Loucy (cell line): ENCODE measurements at regions not wholly inside any gene's neighbourhood (a gene's known extent, or its start where the extent isn't known, plus 50 kb on each side); places are given as distances from the start of the nearest gene placed in this dataset.

Experiments used
- H2AFZ ChIP-seq: fragments of 200-600 bp; sonication (generic); 2 replicates; pipeline ENCODE4 v1.6.0; 2016; ENCODE audit warnings: antibody characterized with exemption, mild to moderate bottlenecking, low read length, moderate library complexity
- H3F3A ChIP-seq: fragments of 200-600 bp; 2 replicates; pipeline ENCODE4 v1.6.0; 2016; ENCODE audit warnings: antibody characterized with exemption, low read depth, mild to moderate bottlenecking
- H3K27me3 ChIP-seq: fragments of 200-600 bp; sonication (generic); 2 replicates; pipeline ENCODE4 v1.6.1; 2014; ENCODE audit warnings: low read length, mild to moderate bottlenecking; ENCODE audit not compliant: insufficient read depth, poor library complexity, severe bottlenecking
- H3K36me3 ChIP-seq: fragments of 200-600 bp; sonication (generic); 2 replicates; pipeline ENCODE4 v1.6.1; 2016; ENCODE audit warnings: low read length; ENCODE audit not compliant: insufficient read depth
- H3K4me1 ChIP-seq: fragments of 200-600 bp; sonication (generic); 2 replicates; pipeline ENCODE4 v1.5.1; 2014; ENCODE audit warnings: low read length, mild to moderate bottlenecking; ENCODE audit not compliant: insufficient read depth, poor library complexity, severe bottlenecking
- H3K4me2 ChIP-seq: fragments of 200-600 bp; sonication (generic); 2 replicates; pipeline ENCODE4 v1.6.0; 2014; ENCODE audit warnings: antibody characterized with exemption, low read length, low read depth, mild to moderate bottlenecking; ENCODE audit not compliant: poor library complexity, severe bottlenecking
- H3K4me3 ChIP-seq: fragments of 200-600 bp; sonication (generic); 2 replicates; pipeline ENCODE4 v1.5.1; 2014; ENCODE audit warnings: low read length, mild to moderate bottlenecking, mixed read lengths; ENCODE audit not compliant: poor library complexity, severe bottlenecking
- H3K79me2 ChIP-seq: fragments of 200-600 bp; sonication (generic); 2 replicates; pipeline ENCODE4 v1.6.1; 2014; ENCODE audit warnings: low read length; ENCODE audit not compliant: insufficient read depth
- H3K9ac ChIP-seq: fragments of 200-600 bp; sonication (generic); 2 replicates; pipeline ENCODE4 v1.6.0; 2014; ENCODE audit warnings: mild to moderate bottlenecking, low read depth, low read length, moderate library complexity; ENCODE audit not compliant: poor library complexity, severe bottlenecking
- H3K9me2 ChIP-seq: fragments of 200-600 bp; sonication (generic); replicated peaks from 2 replicates; pipeline ENCODE4 v1.6.1; 2016; ENCODE audit warnings: low read depth, low read length, mixed read lengths
- H3K9me3 ChIP-seq: fragments of 200-600 bp; sonication (generic); 2 replicates; pipeline ENCODE4 v1.6.1; 2014; ENCODE audit warnings: mild to moderate bottlenecking, antibody characterized with exemption, low read length, low read depth; ENCODE audit not compliant: insufficient read depth
- H4K20me1 ChIP-seq: fragments of 200-600 bp; sonication (generic); 2 replicates; pipeline ENCODE4 v1.6.0; 2014; ENCODE audit warnings: antibody characterized with exemption, low read length, mild to moderate bottlenecking; ENCODE audit not compliant: insufficient read depth, poor library complexity, severe bottlenecking
- CTCF ChIP-seq: fragments of 200-600 bp; sonication (generic); conservative IDR thresholded peaks from 2 replicates; pipeline ENCODE4 v1.5.1; 2014; ENCODE audit warnings: mild to moderate bottlenecking, antibody characterized with exemption, low read length
- EZH2phosphoT487 ChIP-seq: fragments of 200-600 bp; IDR thresholded peaks from 2 replicates; pipeline ENCODE4 v1.6.1; 2018; ENCODE audit warnings: antibody characterized with exemption, mild to moderate bottlenecking, moderate library complexity, borderline replicate concordance

- Histone ChIP-seq H3F3A (no peaks in the 10 kb centered on the region), H3K4me3 (no peak overlapping the region), H3K36me3 (no peaks in the 10 kb centered on the region), H3K27me3 (no peaks in the 10 kb centered on the region), H3K4me2 (no peak overlapping the region), H2AFZ (no peak overlapping the region), H4K20me1 (no peaks in the 10 kb centered on the region), H3K9ac (no peak overlapping the region), H3K9me3 (no peaks in the 10 kb centered on the region), H3K9me2 (no peaks in the 10 kb centered on the region), H3K4me1 (no peaks in the 10 kb centered on the region), H3K79me2 (no peaks in the 10 kb centered on the region)
- TF ChIP-seq CTCF (no peak), EZH2phosphoT487 (no peak)
Observed at GRCh38 chr1:96969656-96970163, 248.1 kb downstream of the PTBP2 start.

GRCh38 chr1:96971439-96971838, 249.9 kb downstream of the PTBP2 start:
- Histone ChIP-seq H4K20me1 (no peaks in the 10 kb centered on the region), H3K4me3 (no peak overlapping the region), H3K79me2 (no peaks in the 10 kb centered on the region), H3K4me1 (no peaks in the 10 kb centered on the region), H3K27me3 (no peaks in the 10 kb centered on the region), H3K9me3 (no peaks in the 10 kb centered on the region), H3K9ac (no peak overlapping the region), H3F3A (no peaks in the 10 kb centered on the region), H3K4me2 (no peak overlapping the region), H3K9me2 (no peaks in the 10 kb centered on the region), H2AFZ (no peak overlapping the region), H3K36me3 (no peaks in the 10 kb centered on the region)
- no peak for TF ChIP-seq EZH2phosphoT487
- no peak for TF ChIP-seq CTCF

- Histone ChIP-seq H2AFZ (no peak overlapping the region), H3K9me3 (no peaks in the 10 kb centered on the region), H3K79me2 (no peaks in the 10 kb centered on the region), H3K27me3 (no peaks in the 10 kb centered on the region), H3K4me1 (no peaks in the 10 kb centered on the region), H3K4me2 (no peak overlapping the region), H3K4me3 (no peak overlapping the region), H3K36me3 (no peaks in the 10 kb centered on the region), H3F3A (no peaks in the 10 kb centered on the region), H4K20me1 (no peaks in the 10 kb centered on the region), H3K9ac (no peak overlapping the region), H3K9me2 (no peaks in the 10 kb centered on the region)
- TF ChIP-seq EZH2phosphoT487 (no peak), CTCF (no peak)
Observed at GRCh38 chr1:96971849-96972602, 250.4 kb downstream of the PTBP2 start.
